ENCODE measurements at regions not wholly inside any gene's neighbourhood (a gene's known extent, or its start where the extent isn't known, plus 50 kb on each side); places are given as distances from the start of the nearest gene placed in this dataset.

DNA sequence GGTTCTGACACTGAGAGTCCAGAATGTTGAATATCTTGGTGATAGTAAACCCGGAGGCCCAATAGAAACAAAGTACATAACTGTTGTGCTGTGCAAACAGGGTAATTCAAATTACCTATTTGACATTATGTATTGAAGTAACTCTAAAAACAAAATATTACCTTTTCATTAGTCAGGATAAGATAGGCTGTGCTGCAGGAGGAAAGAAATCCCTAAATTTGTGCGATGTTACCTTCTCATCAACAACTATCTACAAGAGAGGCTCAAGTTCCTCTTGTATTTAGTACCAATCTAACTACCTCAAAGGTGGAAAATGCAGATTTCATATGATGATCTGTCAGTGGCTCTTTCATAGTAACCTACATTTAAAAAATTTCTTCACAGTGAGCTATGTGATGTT, 367.2 kb downstream of the ZFHX3 start:
- no TSS peak for BruUV-seq (replicated peaks)
- ATAC-seq (no peak), DNase-seq (ENCODE audit: low read depth, low spot score) (no peak)
- Histone ChIP-seq H3K9me3 (ENCODE audit: control insufficient read depth in 1 of 2, insufficient read depth in 1 of 2, low read depth in 1 of 2, low read length in 2 of 2) (no peaks in the 10 kb centered on the region), H2AFZ (ENCODE audit: low read depth, low read length, poor library complexity, severe bottlenecking) (no peak overlapping the region), H3K4me2 (ENCODE audit: low read length) (no peak overlapping the region), H3K79me2 (ENCODE audit: insufficient read depth, low read length) (no peaks in the 10 kb centered on the region), H3K9ac (ENCODE audit: low read length) (no peak overlapping the region), H3K36me3 (ENCODE audit: control insufficient read depth in 1 of 2, insufficient read depth in 2 of 2, low read length in 2 of 2) (no peaks in the 10 kb centered on the region), H3K27me3 (ENCODE audit: insufficient read depth, low read length) (no peaks in the 10 kb centered on the region), H3K9me2 (ENCODE audit: insufficient read depth) (no peaks in the 10 kb centered on the region), H3K27ac (ENCODE audit: low read depth, low read length) (no peak overlapping the region), H3K4me1 (ENCODE audit: control insufficient read depth in 1 of 2, insufficient read depth in 2 of 2, low read length in 2 of 2) (no peaks in the 10 kb centered on the region), H3K4me3 (replicated peaks in 1 of 2; ENCODE audit: low read depth in 1 of 2, low read length in 2 of 2) (no peak overlapping the region), H4K20me1 (ENCODE audit: insufficient read depth) (no peaks in the 10 kb centered on the region)
- intact Hi-C loops (cut with micrococcal nuclease): no loop called here
- RAD21 ChIA-PET (ENCODE audit: low non-redundant PET in 1 of 2, low total read pairs in 2 of 2, uncharacterized antibody in 2 of 2, unreplicated experiment in 2 of 2): no interaction called here
- CTCF ChIA-PET: no interaction called here
- TF ChIP-seq ZNF274 (IDR thresholded peaks at IDR 0.05; ENCODE audit: low read depth, low read length): no peak
- TF ChIP-seq EZH2 (IDR thresholded peaks at IDR 0.05): no peak
- TF ChIP-seq SP1 (IDR thresholded peaks at IDR 0.05; ENCODE audit: low read depth): no peak
- TF ChIP-seq EZH2phosphoT487 (IDR thresholded peaks at IDR 0.05; ENCODE audit: borderline replicate concordance): no peak
- TF ChIP-seq, protein P1, sequence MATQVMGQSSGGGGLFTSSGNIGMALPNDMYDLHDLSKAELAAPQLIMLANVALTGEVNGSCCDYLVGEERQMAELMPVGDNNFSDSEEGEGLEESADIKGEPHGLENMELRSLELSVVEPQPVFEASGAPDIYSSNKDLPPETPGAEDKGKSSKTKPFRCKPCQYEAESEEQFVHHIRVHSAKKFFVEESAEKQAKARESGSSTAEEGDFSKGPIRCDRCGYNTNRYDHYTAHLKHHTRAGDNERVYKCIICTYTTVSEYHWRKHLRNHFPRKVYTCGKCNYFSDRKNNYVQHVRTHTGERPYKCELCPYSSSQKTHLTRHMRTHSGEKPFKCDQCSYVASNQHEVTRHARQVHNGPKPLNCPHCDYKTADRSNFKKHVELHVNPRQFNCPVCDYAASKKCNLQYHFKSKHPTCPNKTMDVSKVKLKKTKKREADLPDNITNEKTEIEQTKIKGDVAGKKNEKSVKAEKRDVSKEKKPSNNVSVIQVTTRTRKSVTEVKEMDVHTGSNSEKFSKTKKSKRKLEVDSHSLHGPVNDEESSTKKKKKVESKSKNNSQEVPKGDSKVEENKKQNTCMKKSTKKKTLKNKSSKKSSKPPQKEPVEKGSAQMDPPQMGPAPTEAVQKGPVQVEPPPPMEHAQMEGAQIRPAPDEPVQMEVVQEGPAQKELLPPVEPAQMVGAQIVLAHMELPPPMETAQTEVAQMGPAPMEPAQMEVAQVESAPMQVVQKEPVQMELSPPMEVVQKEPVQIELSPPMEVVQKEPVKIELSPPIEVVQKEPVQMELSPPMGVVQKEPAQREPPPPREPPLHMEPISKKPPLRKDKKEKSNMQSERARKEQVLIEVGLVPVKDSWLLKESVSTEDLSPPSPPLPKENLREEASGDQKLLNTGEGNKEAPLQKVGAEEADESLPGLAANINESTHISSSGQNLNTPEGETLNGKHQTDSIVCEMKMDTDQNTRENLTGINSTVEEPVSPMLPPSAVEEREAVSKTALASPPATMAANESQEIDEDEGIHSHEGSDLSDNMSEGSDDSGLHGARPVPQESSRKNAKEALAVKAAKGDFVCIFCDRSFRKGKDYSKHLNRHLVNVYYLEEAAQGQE (IDR thresholded peaks at IDR 0.05; ENCODE audit: low read depth): no peak
- TF ChIP-seq TCF7L2 (IDR thresholded peaks at IDR 0.05; ENCODE audit: borderline replicate concordance, extremely low read depth, insufficient read depth, insufficient read length): no peak
- TF ChIP-seq ZFX (IDR thresholded peaks at IDR 0.05): no peak
- TF ChIP-seq CBX3 (IDR thresholded peaks at IDR 0.05; ENCODE audit: low read depth): no peak
- TF ChIP-seq YY1 (IDR thresholded peaks at IDR 0.05; ENCODE audit: extremely low read depth, insufficient replicate concordance, low read depth, low read length): no peak
- TF ChIP-seq, protein P2, sequence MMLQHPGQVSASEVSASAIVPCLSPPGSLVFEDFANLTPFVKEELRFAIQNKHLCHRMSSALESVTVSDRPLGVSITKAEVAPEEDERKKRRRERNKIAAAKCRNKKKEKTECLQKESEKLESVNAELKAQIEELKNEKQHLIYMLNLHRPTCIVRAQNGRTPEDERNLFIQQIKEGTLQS (IDR thresholded peaks at IDR 0.05): no peak
- no peak for TF ChIP-seq CEBPB (IDR thresholded peaks at IDR 0.05; ENCODE audit: low read depth)
- POLR2A ChIA-PET: no interaction called here

Measured in HCT116 (cell line).